Left ventricle myocardium inferior (tissue), 1 donor: ENCODE measurements at regions not wholly inside any gene's neighbourhood (a gene's known extent, or its start where the extent isn't known, plus 50 kb on each side); places are given as distances from the start of the nearest gene placed in this dataset.

Source experiments
- DNase-seq: peaks from one replicate; pipeline ENCODE4 v3.0.0-alpha.2; 2020
- H3K27ac ChIP-seq: fragments of 200-600 bp; replicated peaks from 2 replicates; pipeline ENCODE4 v1.8.0; 2021
- H3K27me3 ChIP-seq: fragments of 200-600 bp; 2 replicates; pipeline ENCODE4 v1.8.0; 2021; ENCODE audit warnings: low read depth
- H3K36me3 ChIP-seq: fragments of 200-600 bp; 2 replicates; pipeline ENCODE4 v1.8.0; 2021
- H3K4me1 ChIP-seq: fragments of 200-600 bp; 2 replicates; pipeline ENCODE4 v1.8.0; 2021
- H3K4me3 ChIP-seq: fragments of 200-600 bp; 2 replicates; pipeline ENCODE4 v1.8.0; 2021; ENCODE audit warnings: mild to moderate bottlenecking, moderate library complexity
- H3K9me3 ChIP-seq: fragments of 200-600 bp; replicated peaks from 2 replicates; pipeline ENCODE4 v1.8.0; 2021
- CTCF ChIP-seq: fragments of 200-600 bp; IDR thresholded peaks from 2 replicates; pipeline ENCODE4 v1.8.0; 2021; ENCODE audit warnings: antibody characterized with exemption, mild to moderate bottlenecking, borderline replicate concordance
- intact Hi-C: fragments of 100-400 bp; cut with micrococcal nuclease; formaldehyde crosslinking; loops from one replicate; pipeline ENCODE4 v1.11.0; 2022
- donor health status: DM: no; HTN: yes; CAD: no; lungs with severe emphysema.

DNA sequence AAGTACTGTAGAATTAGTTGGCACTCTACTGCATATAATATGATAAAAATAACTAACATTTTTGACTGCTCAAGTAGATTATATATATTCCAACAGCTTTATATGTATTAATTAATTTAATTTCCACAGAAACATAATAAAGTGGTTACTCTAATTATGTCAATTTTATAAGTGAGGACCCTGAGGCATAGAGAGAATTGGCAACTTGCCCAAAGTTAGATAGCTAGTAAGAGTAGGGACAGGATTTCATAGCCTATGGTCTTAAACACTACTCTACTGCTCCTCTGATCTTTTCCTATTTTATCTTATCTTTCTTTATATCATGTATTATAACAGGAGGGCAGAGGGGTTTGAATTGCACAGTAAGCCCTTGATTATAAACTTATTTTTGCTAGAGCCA, 418.7 kb upstream of the SGO1 start:
- no peak for DNase-seq
- no peaks in the 10 kb centered on the region for H3K4me1 ChIP-seq
- no peak for TF ChIP-seq CTCF
- no peaks in the 10 kb centered on the region for H3K36me3 ChIP-seq
- no peak overlapping the region for H3K4me3 ChIP-seq
- H3K27me3 ChIP-seq, result no peaks in the 10 kb centered on the region
- intact Hi-C loops, result no loop called here
- H3K27ac ChIP-seq, result no peak overlapping the region
- H3K9me3 ChIP-seq, result peaks cover 39% of the 10 kb centered on the region

DNA sequence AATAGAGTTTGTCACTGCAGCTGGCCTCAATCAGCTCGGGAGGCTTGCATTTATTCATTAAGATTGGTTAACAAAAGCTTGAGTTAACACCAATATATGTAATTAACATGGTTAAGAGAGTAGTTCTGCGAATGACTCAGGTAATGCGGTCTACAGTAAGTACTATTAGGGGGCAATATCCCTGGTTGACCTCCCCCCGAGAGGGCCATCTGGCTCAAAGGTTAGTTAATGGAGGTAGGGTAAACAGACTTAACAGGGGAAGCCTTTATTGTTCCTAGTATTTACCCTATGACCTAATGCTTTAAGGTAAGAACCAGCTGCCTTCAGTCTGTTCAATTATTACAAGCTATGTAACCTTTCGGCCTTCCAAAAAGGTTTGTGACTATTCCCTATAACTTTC, 403.3 kb upstream of the SGO1 start:
- Histone ChIP-seq H3K9me3 (peaks cover 5% of the 10 kb centered on the region), H3K27me3 (no peaks in the 10 kb centered on the region), H3K27ac (no peak overlapping the region), H3K4me1 (no peaks in the 10 kb centered on the region), H3K4me3 (no peak overlapping the region), H3K36me3 (no peaks in the 10 kb centered on the region)
- TF ChIP-seq CTCF, result no peak
- intact Hi-C loops, result no loop called here
- no peak for DNase-seq

DNA sequence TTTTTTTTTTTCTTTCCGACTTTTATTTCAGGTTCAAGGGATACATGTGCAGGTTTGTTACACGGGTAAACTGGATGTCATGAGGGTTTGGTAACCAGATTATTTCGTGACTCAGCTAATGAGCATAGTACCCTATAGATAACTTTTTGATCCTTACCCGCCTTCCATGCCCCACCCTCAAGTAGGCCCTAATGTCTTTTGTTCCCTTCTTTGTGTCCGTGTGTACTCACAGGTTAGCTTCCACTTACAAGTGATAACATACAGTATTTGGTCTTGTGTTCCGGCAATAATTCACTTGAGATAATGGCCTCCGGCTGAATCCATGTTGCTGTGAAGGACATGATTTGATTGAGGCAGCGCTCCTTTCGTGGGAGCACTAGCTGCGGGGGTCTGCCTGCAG, 402.8 kb upstream of the SGO1 start:
- Histone ChIP-seq H3K27me3 (no peaks in the 10 kb centered on the region), H3K9me3 (peaks cover 5% of the 10 kb centered on the region), H3K36me3 (no peaks in the 10 kb centered on the region), H3K27ac (no peak overlapping the region), H3K4me3 (no peak overlapping the region), H3K4me1 (no peaks in the 10 kb centered on the region)
- no peak for DNase-seq
- no peak for TF ChIP-seq CTCF
- intact Hi-C loops, result no loop called here

DNA sequence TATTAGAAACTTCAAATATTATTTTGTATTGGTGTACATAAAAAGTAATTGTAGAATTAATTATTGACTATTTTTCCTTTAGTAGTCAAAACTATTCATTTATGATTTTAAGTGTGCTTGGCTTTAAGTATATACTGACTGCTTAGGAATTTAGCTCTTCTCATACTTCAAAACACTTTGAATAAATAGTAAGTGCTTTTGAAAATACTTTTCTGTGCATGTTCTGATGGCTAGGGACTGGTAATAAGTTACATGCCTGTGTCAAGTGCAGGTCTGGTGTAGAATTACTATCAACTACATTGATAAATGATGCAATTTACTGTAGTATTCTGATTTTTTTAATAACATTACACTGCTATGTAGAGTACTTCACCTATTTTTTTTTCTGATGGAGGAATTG, 397.6 kb upstream of the SGO1 start:
- no peak for TF ChIP-seq CTCF
- H3K27me3 ChIP-seq, result no peaks in the 10 kb centered on the region
- DNase-seq, result no peak
- H3K9me3 ChIP-seq, result no peaks in the 10 kb centered on the region
- intact Hi-C loops, result no loop called here
- H3K4me1 ChIP-seq, result no peaks in the 10 kb centered on the region
- H3K27ac ChIP-seq, result no peak overlapping the region
- no peak overlapping the region for H3K4me3 ChIP-seq
- H3K36me3 ChIP-seq, result no peaks in the 10 kb centered on the region

DNA sequence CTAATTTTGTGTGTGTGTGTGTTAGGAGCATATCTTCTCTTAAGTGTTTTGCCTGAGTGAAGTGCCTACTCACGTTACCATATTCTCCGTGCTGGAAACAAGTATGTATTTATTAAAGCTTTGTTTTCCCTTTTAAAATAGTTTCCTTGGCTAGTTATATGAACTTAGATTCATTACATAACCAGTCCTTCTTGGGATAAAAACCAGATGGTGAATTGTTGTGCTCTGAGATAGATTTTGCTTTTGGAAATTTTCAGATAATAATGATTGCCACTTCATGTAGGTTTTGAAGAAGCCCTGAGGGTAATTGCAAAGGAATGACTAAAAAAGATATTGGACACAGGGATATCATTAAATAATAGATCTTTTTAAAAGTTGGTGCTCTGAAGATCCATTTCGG, 390.2 kb upstream of the SGO1 start:
- intact Hi-C loops, result no loop called here
- Histone ChIP-seq H3K27ac (no peak overlapping the region), H3K36me3 (no peaks in the 10 kb centered on the region), H3K27me3 (no peaks in the 10 kb centered on the region), H3K9me3 (peaks cover 9% of the 10 kb centered on the region), H3K4me1 (peaks cover 14% of the 10 kb centered on the region), H3K4me3 (no peak overlapping the region)
- no peak for TF ChIP-seq CTCF
- no peak for DNase-seq

DNA sequence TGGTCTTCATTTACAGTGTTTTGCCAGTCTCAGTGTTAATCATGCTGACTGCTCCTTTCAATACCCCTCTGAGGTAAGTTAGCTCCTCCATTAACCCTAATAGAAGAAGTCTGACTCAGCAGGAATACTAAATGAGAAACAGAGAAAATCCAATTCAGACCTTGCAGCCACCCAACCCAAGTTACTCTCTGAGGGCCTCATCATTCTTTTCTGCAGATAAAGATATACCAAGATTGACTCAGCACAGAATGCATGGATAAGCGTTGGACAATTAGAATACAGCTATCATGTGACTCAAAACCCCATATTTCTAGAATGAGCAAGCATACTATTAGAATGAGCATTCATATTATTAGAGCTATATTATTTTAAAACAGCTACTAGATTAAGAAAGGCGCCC, 389.1 kb upstream of the SGO1 start:
- Histone ChIP-seq H3K27me3 (no peaks in the 10 kb centered on the region), H3K36me3 (no peaks in the 10 kb centered on the region), H3K4me3 (no peak overlapping the region), H3K27ac (no peak overlapping the region), H3K9me3 (peaks cover 9% of the 10 kb centered on the region), H3K4me1 (peaks cover 14% of the 10 kb centered on the region)
- DNase-seq, result no peak
- intact Hi-C loops, result no loop called here
- TF ChIP-seq CTCF, result no peak
